MM.1S (cell line): ENCODE measurements at regions not wholly inside any gene's neighbourhood (a gene's known extent, or its start where the extent isn't known, plus 50 kb on each side); places are given as distances from the start of the nearest gene placed in this dataset.

Source experiments
- EZH2 ChIP-seq: fragments of 300-600 bp; sonication (generic); optimal IDR thresholded peaks from 2 replicates; pipeline ENCODE3; 2017; ENCODE audit warnings: low read depth, mild to moderate bottlenecking, antibody characterized with exemption, low read length, mixed read lengths
- EZH2phosphoT487 ChIP-seq: fragments of 300-600 bp; sonication (generic); IDR thresholded peaks from 2 replicates; pipeline ENCODE4 v1.6.1; 2018; ENCODE audit warnings: antibody characterized with exemption, low read length
- TF ChIP-seq, protein P1 (sequence below): fragments of 300-600 bp; sonication (generic); IDR thresholded peaks from 2 replicates; pipeline ENCODE4 v1.5.1; 2016; ENCODE audit warnings: antibody characterized with exemption, low read length, mixed read lengths

DNA sequence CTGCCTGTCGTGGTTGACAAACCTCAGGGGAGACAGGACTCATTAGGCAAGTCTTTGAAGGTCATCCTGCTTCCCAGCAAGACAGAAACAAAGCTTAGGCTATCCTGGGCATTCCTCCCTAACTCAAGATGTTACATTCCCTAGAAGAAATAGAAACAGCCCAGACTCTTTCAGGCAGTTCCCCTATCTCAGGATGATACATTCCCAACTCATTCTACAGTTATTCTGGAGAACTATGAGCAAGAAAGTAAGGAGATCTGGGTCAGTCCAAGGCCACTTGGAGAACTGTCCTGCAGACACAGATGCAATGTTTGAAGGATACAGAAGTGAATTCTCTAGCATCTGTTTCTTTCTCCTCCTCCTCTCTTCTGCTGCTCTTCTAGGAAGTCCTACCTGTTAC is 220.1 kb upstream of the NCKAP5 start:
- TF ChIP-seq, protein P1, sequence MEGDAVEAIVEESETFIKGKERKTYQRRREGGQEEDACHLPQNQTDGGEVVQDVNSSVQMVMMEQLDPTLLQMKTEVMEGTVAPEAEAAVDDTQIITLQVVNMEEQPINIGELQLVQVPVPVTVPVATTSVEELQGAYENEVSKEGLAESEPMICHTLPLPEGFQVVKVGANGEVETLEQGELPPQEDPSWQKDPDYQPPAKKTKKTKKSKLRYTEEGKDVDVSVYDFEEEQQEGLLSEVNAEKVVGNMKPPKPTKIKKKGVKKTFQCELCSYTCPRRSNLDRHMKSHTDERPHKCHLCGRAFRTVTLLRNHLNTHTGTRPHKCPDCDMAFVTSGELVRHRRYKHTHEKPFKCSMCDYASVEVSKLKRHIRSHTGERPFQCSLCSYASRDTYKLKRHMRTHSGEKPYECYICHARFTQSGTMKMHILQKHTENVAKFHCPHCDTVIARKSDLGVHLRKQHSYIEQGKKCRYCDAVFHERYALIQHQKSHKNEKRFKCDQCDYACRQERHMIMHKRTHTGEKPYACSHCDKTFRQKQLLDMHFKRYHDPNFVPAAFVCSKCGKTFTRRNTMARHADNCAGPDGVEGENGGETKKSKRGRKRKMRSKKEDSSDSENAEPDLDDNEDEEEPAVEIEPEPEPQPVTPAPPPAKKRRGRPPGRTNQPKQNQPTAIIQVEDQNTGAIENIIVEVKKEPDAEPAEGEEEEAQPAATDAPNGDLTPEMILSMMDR = no peak
- TF ChIP-seq EZH2 (no peak), EZH2phosphoT487 (no peak)
